ENCODE measurements at regions not wholly inside any gene's neighbourhood (a gene's known extent, or its start where the extent isn't known, plus 50 kb on each side); places are given as distances from the start of the nearest gene placed in this dataset.

DNA sequence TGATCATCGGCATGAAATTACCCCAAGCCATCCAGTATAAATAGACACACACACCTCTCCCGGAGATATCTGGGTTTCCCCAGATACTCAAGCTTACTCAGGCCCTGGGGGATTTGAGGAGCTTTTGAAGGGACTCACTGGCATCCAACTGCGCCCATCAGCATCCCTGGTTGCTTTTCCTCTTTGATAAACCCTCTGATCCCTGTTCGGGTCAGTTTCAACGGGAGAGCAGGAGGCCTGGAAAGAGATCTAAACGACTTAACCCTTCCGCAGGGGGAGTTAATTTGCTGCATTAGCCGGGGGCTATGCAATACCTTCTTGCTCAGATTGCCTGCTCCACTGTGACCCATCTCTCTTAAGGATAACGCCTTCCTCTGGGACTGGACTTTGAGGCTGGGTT lies 76.6 kb downstream of the MAF start:
- no peaks in the 10 kb centered on the region for H3K9me1 ChIP-seq (ENCODE audit: control insufficient read depth, insufficient read depth, low read length)
- intact Hi-C loops (cut with micrococcal nuclease) (no loop called here), in situ Hi-C loops (cut with MboI) (no loop called here)
- no peaks in the 10 kb centered on the region for H3K36me3 ChIP-seq (ENCODE audit: control insufficient read depth, insufficient read depth, low read length)
- ATAC-seq (no peak), FAIRE-seq (no peak), DNase-seq (ENCODE audit: extremely low read depth in 1 of 4, low spot score in 3 of 4) (no peak)
- H3K27me3 ChIP-seq (ENCODE audit: control insufficient read depth in 2 of 2, insufficient read depth in 2 of 2, low read length in 2 of 2) = peaks cover 5 to 10% of the 10 kb centered on the region in 2 experiments; a peak in 4 of 5 replicates
- CTCF ChIA-PET (ENCODE audit: low intra/inter-chr PET ratio) = no interaction called here
- no peak for TF ChIP-seq NCOA6 (IDR thresholded peaks at IDR 0.05)
- TF ChIP-seq, protein P1, sequence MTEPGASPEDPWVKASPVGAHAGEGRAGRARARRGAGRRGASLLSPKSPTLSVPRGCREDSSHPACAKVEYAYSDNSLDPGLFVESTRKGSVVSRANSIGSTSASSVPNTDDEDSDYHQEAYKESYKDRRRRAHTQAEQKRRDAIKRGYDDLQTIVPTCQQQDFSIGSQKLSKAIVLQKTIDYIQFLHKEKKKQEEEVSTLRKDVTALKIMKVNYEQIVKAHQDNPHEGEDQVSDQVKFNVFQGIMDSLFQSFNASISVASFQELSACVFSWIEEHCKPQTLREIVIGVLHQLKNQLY (CRISPR knock-in tag; conservative IDR thresholded peaks at IDR 0.05) = no peak
- TF ChIP-seq DPF2 (IDR thresholded peaks at IDR 0.05) = no peak
- TF ChIP-seq CBFA2T3 (IDR thresholded peaks at IDR 0.05) = no peak
- no peak for TF ChIP-seq DNMT1 (IDR thresholded peaks at IDR 0.05)
- TF ChIP-seq, protein P2, sequence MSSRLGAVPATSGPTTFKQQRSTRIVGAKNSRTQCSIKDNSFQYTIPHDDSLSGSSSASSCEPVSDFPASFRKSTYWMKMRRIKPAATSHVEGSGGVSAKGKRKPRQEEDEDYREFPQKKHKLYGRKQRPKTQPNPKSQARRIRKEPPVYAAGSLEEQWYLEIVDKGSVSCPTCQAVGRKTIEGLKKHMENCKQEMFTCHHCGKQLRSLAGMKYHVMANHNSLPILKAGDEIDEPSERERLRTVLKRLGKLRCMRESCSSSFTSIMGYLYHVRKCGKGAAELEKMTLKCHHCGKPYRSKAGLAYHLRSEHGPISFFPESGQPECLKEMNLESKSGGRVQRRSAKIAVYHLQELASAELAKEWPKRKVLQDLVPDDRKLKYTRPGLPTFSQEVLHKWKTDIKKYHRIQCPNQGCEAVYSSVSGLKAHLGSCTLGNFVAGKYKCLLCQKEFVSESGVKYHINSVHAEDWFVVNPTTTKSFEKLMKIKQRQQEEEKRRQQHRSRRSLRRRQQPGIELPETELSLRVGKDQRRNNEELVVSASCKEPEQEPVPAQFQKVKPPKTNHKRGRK (tag; IDR thresholded peaks at IDR 0.05) = no peak
- TF ChIP-seq KDM1A (IDR thresholded peaks at IDR 0.05) = no peak
- TF ChIP-seq SIN3A (IDR thresholded peaks at IDR 0.05; ENCODE audit: borderline replicate concordance in 2 of 2, control insufficient read depth in 1 of 2, low read depth in 2 of 2, low read length in 2 of 2) = no peak
- no peak for TF ChIP-seq ZFPM2 (CRISPR knock-in tag; IDR thresholded peaks at IDR 0.05)
- TF ChIP-seq CBFA2T2 (conservative IDR thresholded peaks at IDR 0.05) = no peak
- TF ChIP-seq MAFG (tag; conservative IDR thresholded peaks at IDR 0.05) = no peak
- TF ChIP-seq PRMT5 (CRISPR knock-in tag; IDR thresholded peaks at IDR 0.05) = no peak
- no peak for TF ChIP-seq ZNF551 (CRISPR knock-in tag; IDR thresholded peaks at IDR 0.05)
- TF ChIP-seq, protein P3, sequence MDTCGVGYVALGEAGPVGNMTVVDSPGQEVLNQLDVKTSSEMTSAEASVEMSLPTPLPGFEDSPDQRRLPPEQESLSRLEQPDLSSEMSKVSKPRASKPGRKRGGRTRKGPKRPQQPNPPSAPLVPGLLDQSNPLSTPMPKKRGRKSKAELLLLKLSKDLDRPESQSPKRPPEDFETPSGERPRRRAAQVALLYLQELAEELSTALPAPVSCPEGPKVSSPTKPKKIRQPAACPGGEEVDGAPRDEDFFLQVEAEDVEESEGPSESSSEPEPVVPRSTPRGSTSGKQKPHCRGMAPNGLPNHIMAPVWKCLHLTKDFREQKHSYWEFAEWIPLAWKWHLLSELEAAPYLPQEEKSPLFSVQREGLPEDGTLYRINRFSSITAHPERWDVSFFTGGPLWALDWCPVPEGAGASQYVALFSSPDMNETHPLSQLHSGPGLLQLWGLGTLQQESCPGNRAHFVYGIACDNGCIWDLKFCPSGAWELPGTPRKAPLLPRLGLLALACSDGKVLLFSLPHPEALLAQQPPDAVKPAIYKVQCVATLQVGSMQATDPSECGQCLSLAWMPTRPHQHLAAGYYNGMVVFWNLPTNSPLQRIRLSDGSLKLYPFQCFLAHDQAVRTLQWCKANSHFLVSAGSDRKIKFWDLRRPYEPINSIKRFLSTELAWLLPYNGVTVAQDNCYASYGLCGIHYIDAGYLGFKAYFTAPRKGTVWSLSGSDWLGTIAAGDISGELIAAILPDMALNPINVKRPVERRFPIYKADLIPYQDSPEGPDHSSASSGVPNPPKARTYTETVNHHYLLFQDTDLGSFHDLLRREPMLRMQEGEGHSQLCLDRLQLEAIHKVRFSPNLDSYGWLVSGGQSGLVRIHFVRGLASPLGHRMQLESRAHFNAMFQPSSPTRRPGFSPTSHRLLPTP (IDR thresholded peaks at IDR 0.05; ENCODE audit: borderline replicate concordance, extremely low read depth, insufficient read length) = no peak
- H3K27ac ChIP-seq (ENCODE audit: extremely low read depth, low read depth, low read length) = no peak overlapping the region
- H3K79me2 ChIP-seq (ENCODE audit: control insufficient read depth, insufficient read depth, low read length) = no peaks in the 10 kb centered on the region
- POLR2A ChIA-PET = interaction anchor here (0.8 kb wide), 1 partner anchor 407 kb away, joined by 3 read pairs; no protein-coding TSS in a partner anchor
- no peaks in the 10 kb centered on the region for H4K20me1 ChIP-seq (replicated peaks; ENCODE audit: control insufficient read depth, insufficient read depth, low read length)
- H3K9ac ChIP-seq (ENCODE audit: insufficient read depth in 1 of 2, low read depth in 2 of 2, low read length in 2 of 2) = no peak overlapping the region
- no peaks in the 10 kb centered on the region; a peak in 1 of 5 replicates for H3K4me1 ChIP-seq (replicated peaks in 1 of 2; ENCODE audit: control insufficient read depth in 2 of 2, insufficient read depth in 2 of 2, low read length in 2 of 2)
- no peak overlapping the region for H2AFZ ChIP-seq (ENCODE audit: low read depth, low read length)
- no peaks in the 10 kb centered on the region for H3K9me3 ChIP-seq (replicated peaks; ENCODE audit: control insufficient read depth, insufficient read depth, low read depth, low read length)
- no peak overlapping the region for H3K4me2 ChIP-seq (ENCODE audit: insufficient read depth, low read length)
- no TSS peak for BruUV-seq (replicated peaks)
- 2% methylated on average over 9 of the region's 9 CpGs for WGBS (ENCODE audit: insufficient coverage, low coverage, missing lambda C conversion rate)
- no peak overlapping the region for H3K4me3 ChIP-seq
